ENCODE measurements at regions not wholly inside any gene's neighbourhood (a gene's known extent, or its start where the extent isn't known, plus 50 kb on each side); places are given as distances from the start of the nearest gene placed in this dataset.

GRCh38 chr1:232409584-232409983 lies 220.3 kb downstream of the SIPA1L2 start:
- ChIA-PET POLR2A (no interaction called here), CTCF (no interaction called here)
- TF ChIP-seq CTCF (IDR thresholded peaks at IDR 0.05; ENCODE audit: control extremely low read depth, extremely low read depth, low read depth, missing control alignments), result no peak

GRCh38 chr1:232407120-232407519 lies 222.8 kb downstream of the SIPA1L2 start:
- CTCF ChIA-PET, result no interaction called here
- no peak for TF ChIP-seq CTCF (IDR thresholded peaks at IDR 0.05; ENCODE audit: control extremely low read depth, extremely low read depth, low read depth, missing control alignments)
- POLR2A ChIA-PET, result no interaction called here
- no peak for DNase-seq (ENCODE audit: extremely low spot score)

More at GRCh38 chr1:232409584-232409983, 220.3 kb downstream of the SIPA1L2 start:
- no peak for DNase-seq (ENCODE audit: extremely low spot score)

- TF ChIP-seq CTCF (IDR thresholded peaks at IDR 0.05; ENCODE audit: control extremely low read depth, extremely low read depth, low read depth, missing control alignments), result no peak
- POLR2A ChIA-PET, result no interaction called here
- CTCF ChIA-PET, result interaction anchor here (1.3 to 1.6 kb wide), 2 partner anchors 9 to 22 kb away, joined by 3 to 4 read pairs; no protein-coding TSS in a partner anchor
- DNase-seq (ENCODE audit: extremely low spot score), result no peak
These were observed 224.2 kb downstream of the SIPA1L2 start for GRCh38 chr1:232405781-232406180.

GRCh38 chr1:232404981-232405731 lies 224.8 kb downstream of the SIPA1L2 start:
- DNase-seq (ENCODE audit: extremely low spot score), result no peak
- no peak for TF ChIP-seq CTCF (IDR thresholded peaks at IDR 0.05; ENCODE audit: control extremely low read depth, extremely low read depth, low read depth, missing control alignments)
- ChIA-PET POLR2A (no interaction called here), CTCF (interaction anchor here (1.3 to 1.6 kb wide), 2 partner anchors 10 to 22 kb away, joined by 3 to 4 read pairs; no protein-coding TSS in a partner anchor)

GRCh38 chr1:232404227-232404626 lies 225.7 kb downstream of the SIPA1L2 start:
- DNase-seq (ENCODE audit: extremely low spot score), result no peak
- no peak for TF ChIP-seq CTCF (IDR thresholded peaks at IDR 0.05; ENCODE audit: control extremely low read depth, extremely low read depth, low read depth, missing control alignments)
- POLR2A ChIA-PET, result no interaction called here
- CTCF ChIA-PET, result interaction anchor here (1.6 kb wide), 1 partner anchor 11 kb away, joined by 3 read pairs; no protein-coding TSS in a partner anchor

GRCh38 chr1:232403017-232403714 lies 226.8 kb downstream of the SIPA1L2 start:
- no peak for DNase-seq (ENCODE audit: extremely low spot score)
- ChIA-PET POLR2A (no interaction called here), CTCF (no interaction called here)
- no peak for TF ChIP-seq CTCF (IDR thresholded peaks at IDR 0.05; ENCODE audit: control extremely low read depth, extremely low read depth, low read depth, missing control alignments)

Data from GM10248 (cell line).